K562 (cell line): ENCODE measurements at regions not wholly inside any gene's neighbourhood (a gene's known extent, or its start where the extent isn't known, plus 50 kb on each side); places are given as distances from the start of the nearest gene placed in this dataset.

Experiments
- HMGN3 ChIP-seq: IDR thresholded peaks from 2 replicates; pipeline ENCODE4 v1.6.1; 2011; ENCODE audit warnings: borderline replicate concordance, low read depth, mild to moderate bottlenecking, mixed read lengths, low read length; ENCODE audit not compliant: insufficient read length; ENCODE audit errors: extremely low read depth
- MCM5 ChIP-seq: fragments of 450-650 bp; IDR thresholded peaks from 2 replicates; pipeline ENCODE4 v1.6.1; 2016; ENCODE audit warnings: low read depth
- POLR2A ChIP-seq: fragments of 450-650 bp; conservative IDR thresholded peaks from 2 replicates; pipeline ENCODE4 v1.6.1; 2016

DNA sequence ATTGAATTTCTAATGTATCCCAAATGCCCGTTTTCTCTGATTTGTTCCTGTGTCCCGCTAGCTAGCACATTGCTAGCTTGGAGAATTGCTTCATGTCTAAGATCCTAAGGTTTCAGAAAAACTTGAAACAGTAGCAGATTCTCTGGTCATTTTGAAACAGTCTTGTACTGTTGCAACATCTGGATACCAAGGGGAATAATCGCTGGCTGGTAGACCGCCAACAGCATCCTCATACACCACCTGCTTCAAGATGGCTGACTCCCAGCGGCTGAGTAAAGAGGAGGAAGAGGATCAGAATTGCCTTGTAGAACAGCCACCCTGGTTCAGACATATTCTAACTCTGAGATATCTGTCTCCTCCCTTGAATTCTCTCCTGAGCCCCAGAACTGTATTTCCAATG, 226.7 kb upstream of the ELAC2 start:
- no peak for TF ChIP-seq HMGN3
- no peak for TF ChIP-seq MCM5
- no peak for TF ChIP-seq POLR2A
